Activated CD8-positive, alpha-beta T cell treated with anti-CD3 and anti-CD28 coated beads for 36 hours (primary cell): ENCODE measurements at regions not wholly inside any gene's neighbourhood (a gene's known extent, or its start where the extent isn't known, plus 50 kb on each side); places are given as distances from the start of the nearest gene placed in this dataset.

Experiments used
- ATAC-seq: fragments of 200-7000 bp; cut with Tn5 transposase; one replicate; pipeline ENCODE4 v1.10.0; 2021; ENCODE audit warnings: mild to moderate bottlenecking, moderate library complexity
- CTCF ChIA-PET: fragments of 350-600 bp; sonication (Branson Sonifier 250); formaldehyde crosslinking; loops from one replicate; lab custom pipeline; 2021; ENCODE audit warnings: antibody characterized with exemption; lab: Charles Lee
- POLR2A ChIA-PET: fragments of 350-600 bp; sonication (Branson Sonifier 250); formaldehyde crosslinking; loops from one replicate; lab custom pipeline; 2021; ENCODE audit warnings: antibody characterized with exemption; lab: Charles Lee
- DNase-seq: peaks from one replicate; pipeline ENCODE4 v3.0.0-alpha.2; 2020
- H3K27ac Mint-ChIP-seq: one replicate; pipeline ENCODE4 v1.8.0; 2021; ENCODE audit warnings: mild to moderate bottlenecking, mixed read lengths
- H3K27me3 Mint-ChIP-seq: one replicate; pipeline ENCODE4 v1.8.0; 2021; ENCODE audit warnings: mixed read lengths
- H3K36me3 Mint-ChIP-seq: one replicate; pipeline ENCODE4 v1.8.0; 2021; ENCODE audit warnings: low read depth, mixed read lengths
- H3K4me1 Mint-ChIP-seq: one replicate; pipeline ENCODE4 v1.8.0; 2021; ENCODE audit warnings: low read depth, mixed read lengths
- H3K4me3 Mint-ChIP-seq: one replicate; pipeline ENCODE4 v1.8.0; 2021; ENCODE audit warnings: mild to moderate bottlenecking, moderate library complexity, mixed read lengths
- H3K9me3 Mint-ChIP-seq: one replicate; pipeline ENCODE4 v1.8.0; 2021; ENCODE audit warnings: mixed read lengths
- CTCF ChIP-seq: fragments of 200-600 bp; IDR thresholded peaks from one replicate; pipeline ENCODE4 v1.8.0; 2022; ENCODE audit warnings: antibody characterized with exemption, mild to moderate bottlenecking
- intact Hi-C: fragments of 100-400 bp; cut with micrococcal nuclease; formaldehyde crosslinking; loops from one replicate; pipeline ENCODE4 v1.10.0; 2022

- DNase-seq = no peak
- Mint-ChIP-seq H3K4me1 (no peaks in the 10 kb centered on the region), H3K27me3 (no peaks in the 10 kb centered on the region), H3K36me3 (no peaks in the 10 kb centered on the region), H3K9me3 (peaks cover 9% of the 10 kb centered on the region), H3K27ac (no peak overlapping the region), H3K4me3 (no peak overlapping the region)
- no peak for TF ChIP-seq CTCF
- CTCF ChIA-PET = no interaction called here
- intact Hi-C loops = no loop called here
- POLR2A ChIA-PET = no interaction called here
- no peak for ATAC-seq
These were observed 255.8 kb downstream of the DLL1 start for GRCh38 chr6:170035044-170035443.

DNA sequence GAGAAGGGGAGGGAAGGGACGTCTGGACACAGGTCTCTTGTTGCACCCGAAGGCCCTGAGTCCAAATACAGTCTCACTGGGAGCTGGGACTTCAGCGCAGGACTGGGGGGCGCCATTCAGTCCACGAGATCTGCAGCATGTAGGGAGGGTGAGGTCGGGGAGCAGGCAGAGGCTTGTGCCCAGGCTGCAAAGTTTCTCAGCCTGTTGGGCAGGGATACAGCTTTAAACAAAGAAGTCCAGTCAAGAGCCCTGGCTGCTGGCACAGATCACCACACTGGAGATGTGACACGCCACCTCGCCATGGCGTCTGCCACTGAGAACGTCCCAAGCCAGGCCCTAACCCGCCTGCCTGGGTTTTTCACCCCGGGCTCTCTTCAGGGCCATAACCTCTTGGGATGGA, 256.6 kb downstream of the DLL1 start:
- no peak for TF ChIP-seq CTCF
- H3K9me3 Mint-ChIP-seq = peaks cover 9% of the 10 kb centered on the region
- no peaks in the 10 kb centered on the region for H3K36me3 Mint-ChIP-seq
- ChIA-PET CTCF (no interaction called here), POLR2A (no interaction called here)
- ATAC-seq (no peak), DNase-seq (no peak)
- no peak overlapping the region for H3K4me3 Mint-ChIP-seq
- no peak overlapping the region for H3K27ac Mint-ChIP-seq
- H3K4me1 Mint-ChIP-seq = no peaks in the 10 kb centered on the region
- intact Hi-C loops = no loop called here
- H3K27me3 Mint-ChIP-seq = no peaks in the 10 kb centered on the region

- Mint-ChIP-seq H3K27ac (no peak overlapping the region), H3K4me1 (no peaks in the 10 kb centered on the region), H3K36me3 (no peaks in the 10 kb centered on the region), H3K4me3 (no peak overlapping the region), H3K27me3 (no peaks in the 10 kb centered on the region), H3K9me3 (peaks cover 9% of the 10 kb centered on the region)
- intact Hi-C loops = no loop called here
- POLR2A ChIA-PET = no interaction called here
- DNase-seq = no peak
- CTCF ChIA-PET = no interaction called here
- TF ChIP-seq CTCF = no peak
- ATAC-seq = no peak
These were observed 257.2 kb downstream of the DLL1 start for GRCh38 chr6:170033666-170034065.

GRCh38 chr6:170032706-170033309, 258.1 kb downstream of the DLL1 start:
- POLR2A ChIA-PET = no interaction called here
- Mint-ChIP-seq H3K4me3 (no peak overlapping the region), H3K27me3 (no peaks in the 10 kb centered on the region), H3K9me3 (peaks cover 9% of the 10 kb centered on the region), H3K4me1 (no peaks in the 10 kb centered on the region), H3K36me3 (no peaks in the 10 kb centered on the region), H3K27ac (no peak overlapping the region)
- no peak for TF ChIP-seq CTCF
- CTCF ChIA-PET = no interaction called here
- intact Hi-C loops = no loop called here
- DNase-seq (no peak), ATAC-seq (no peak)

- Mint-ChIP-seq H3K4me3 (no peak overlapping the region), H3K4me1 (no peaks in the 10 kb centered on the region), H3K9me3 (peaks cover 9% of the 10 kb centered on the region), H3K27ac (no peak overlapping the region), H3K36me3 (no peaks in the 10 kb centered on the region), H3K27me3 (no peaks in the 10 kb centered on the region)
- no peak for TF ChIP-seq CTCF
- no peak for DNase-seq
- ChIA-PET CTCF (no interaction called here), POLR2A (no interaction called here)
- no peak for ATAC-seq
- intact Hi-C loops = no loop called here
These were observed 258.7 kb downstream of the DLL1 start for GRCh38 chr6:170032197-170032596.
